A673 (cell line): ENCODE measurements at regions not wholly inside any gene's neighbourhood (a gene's known extent, or its start where the extent isn't known, plus 50 kb on each side); places are given as distances from the start of the nearest gene placed in this dataset.
A peak's percentile ranks its signal among the peaks of the same experiment; 100 is the strongest.

ENCODE experiments used
- BruUV-seq: library from RNA; stranded (reverse); fragments of 400-500 nt; replicated peaks from 2 replicates; lab custom pipeline; 2021; lab: Mats Ljungman, UMichigan
- CTCF ChIA-PET: fragments of 300-600 bp; sonication (Branson Sonifier 250); formaldehyde crosslinking; loops from one replicate; lab custom pipeline; 2022; ENCODE audit warnings: antibody characterized with exemption; lab: Charles Lee
- POLR2A ChIA-PET: fragments of 300-600 bp; sonication (Branson Sonifier 250); formaldehyde crosslinking; loops from one replicate; lab custom pipeline; 2022; ENCODE audit warnings: antibody characterized with exemption; ENCODE audit not compliant: low non-redundant PET; lab: Charles Lee
- DNase-seq: peaks from one replicate; pipeline ENCODE4 v3.0.0-alpha.2; 2015; ENCODE audit warnings: low spot score
- H3K27ac ChIP-seq: fragments of 200-600 bp; sonication (generic); 2 replicates; pipeline ENCODE4 v1.5.1; 2016; ENCODE audit warnings: mixed run types, low read depth, mild to moderate bottlenecking, mixed read lengths, antibody characterized with exemption, low read length; ENCODE audit not compliant: poor library complexity, severe bottlenecking
- H3K27me3 ChIP-seq: fragments of 200-600 bp; sonication (generic); replicated peaks from 2 replicates; pipeline ENCODE4 v1.6.1; 2017; ENCODE audit warnings: mixed run types, low read depth, mild to moderate bottlenecking, mixed read lengths, antibody characterized with exemption, low read length; ENCODE audit not compliant: insufficient read depth, poor library complexity
- H3K36me3 ChIP-seq: fragments of 200-600 bp; sonication (generic); 2 replicates; pipeline ENCODE4 v1.6.1; 2016; ENCODE audit warnings: mixed run types, mild to moderate bottlenecking, mixed read lengths, antibody characterized with exemption, low read length; ENCODE audit not compliant: insufficient read depth, poor library complexity, severe bottlenecking
- H3K4me1 ChIP-seq: fragments of 200-600 bp; sonication (generic); 2 replicates; pipeline ENCODE4 v1.6.1; 2017; ENCODE audit warnings: mixed run types, mild to moderate bottlenecking, mixed read lengths, antibody characterized with exemption, low read length; ENCODE audit not compliant: insufficient read depth, poor library complexity, severe bottlenecking
- H3K4me3 ChIP-seq: fragments of 200-600 bp; sonication (generic); 2 replicates; pipeline ENCODE4 v1.5.1; 2016; ENCODE audit warnings: low read depth, mixed run types, mild to moderate bottlenecking, mixed read lengths, low read length; ENCODE audit not compliant: poor library complexity, severe bottlenecking
- H3K9me3 ChIP-seq: fragments of 200-600 bp; sonication (generic); 2 replicates; pipeline ENCODE4 v1.6.1; 2016; ENCODE audit warnings: mixed run types, low read depth, mild to moderate bottlenecking, mixed read lengths, antibody characterized with exemption, low read length; ENCODE audit not compliant: poor library complexity, severe bottlenecking
- EZH2 ChIP-seq: fragments of 200-600 bp; sonication (generic); IDR thresholded peaks from 2 replicates; pipeline ENCODE4 v1.6.1; 2017; ENCODE audit warnings: borderline replicate concordance, low read depth, mild to moderate bottlenecking, mixed read lengths, antibody characterized with exemption, low read length; ENCODE audit not compliant: poor library complexity, severe bottlenecking
- intact Hi-C: fragments of 100-400 bp; cut with micrococcal nuclease; formaldehyde crosslinking; loops from one replicate; pipeline ENCODE4 v1.10.0; 2022; ENCODE audit not compliant: unreplicated experiment
- TF ChIP-seq, protein P1 (sequence below): fragments of 300-800, 200-600 bp; sonication (generic); conservative IDR thresholded peaks from 2 replicates; pipeline ENCODE4 v1.5.1; 2017; ENCODE audit warnings: low read depth, mild to moderate bottlenecking, antibody characterized with exemption, low read length, moderate library complexity, mixed read lengths

DNA sequence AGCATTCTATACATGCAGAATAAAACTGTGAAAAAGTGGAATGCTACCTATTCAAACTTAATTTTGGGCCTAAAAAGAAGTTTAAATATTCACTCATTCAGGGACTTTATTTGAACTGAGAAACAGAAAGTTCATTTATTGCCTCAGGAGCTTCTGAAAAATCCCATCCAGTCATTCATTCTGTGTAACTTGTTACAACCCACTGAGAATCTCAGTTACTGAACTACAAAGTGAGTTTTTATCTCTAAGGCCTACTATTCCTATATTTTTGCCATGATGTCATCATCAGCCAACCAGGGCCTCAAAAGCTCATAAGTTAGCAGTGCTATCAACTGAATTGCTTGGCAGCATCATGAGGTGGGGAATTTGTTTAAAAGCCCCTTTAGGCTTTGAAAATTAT is 98.0 kb upstream of the BOC start:
- H3K27me3 ChIP-seq: no peaks in the 10 kb centered on the region
- DNase-seq: no peak
- no peaks in the 10 kb centered on the region for H3K4me1 ChIP-seq
- H3K36me3 ChIP-seq: no peaks in the 10 kb centered on the region
- intact Hi-C loops: no loop called here
- CTCF ChIA-PET: no interaction called here
- BruUV-seq: no TSS peak
- no peak overlapping the region for H3K4me3 ChIP-seq
- POLR2A ChIA-PET: interaction anchor here (0.6 kb wide), 1 partner anchor 15 kb away, joined by 4 read pairs; no protein-coding TSS in a partner anchor
- H3K27ac ChIP-seq: no peak overlapping the region
- no peaks in the 10 kb centered on the region for H3K9me3 ChIP-seq
- TF ChIP-seq, protein P1, sequence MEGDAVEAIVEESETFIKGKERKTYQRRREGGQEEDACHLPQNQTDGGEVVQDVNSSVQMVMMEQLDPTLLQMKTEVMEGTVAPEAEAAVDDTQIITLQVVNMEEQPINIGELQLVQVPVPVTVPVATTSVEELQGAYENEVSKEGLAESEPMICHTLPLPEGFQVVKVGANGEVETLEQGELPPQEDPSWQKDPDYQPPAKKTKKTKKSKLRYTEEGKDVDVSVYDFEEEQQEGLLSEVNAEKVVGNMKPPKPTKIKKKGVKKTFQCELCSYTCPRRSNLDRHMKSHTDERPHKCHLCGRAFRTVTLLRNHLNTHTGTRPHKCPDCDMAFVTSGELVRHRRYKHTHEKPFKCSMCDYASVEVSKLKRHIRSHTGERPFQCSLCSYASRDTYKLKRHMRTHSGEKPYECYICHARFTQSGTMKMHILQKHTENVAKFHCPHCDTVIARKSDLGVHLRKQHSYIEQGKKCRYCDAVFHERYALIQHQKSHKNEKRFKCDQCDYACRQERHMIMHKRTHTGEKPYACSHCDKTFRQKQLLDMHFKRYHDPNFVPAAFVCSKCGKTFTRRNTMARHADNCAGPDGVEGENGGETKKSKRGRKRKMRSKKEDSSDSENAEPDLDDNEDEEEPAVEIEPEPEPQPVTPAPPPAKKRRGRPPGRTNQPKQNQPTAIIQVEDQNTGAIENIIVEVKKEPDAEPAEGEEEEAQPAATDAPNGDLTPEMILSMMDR: no peak
- no peak for TF ChIP-seq EZH2

DNA sequence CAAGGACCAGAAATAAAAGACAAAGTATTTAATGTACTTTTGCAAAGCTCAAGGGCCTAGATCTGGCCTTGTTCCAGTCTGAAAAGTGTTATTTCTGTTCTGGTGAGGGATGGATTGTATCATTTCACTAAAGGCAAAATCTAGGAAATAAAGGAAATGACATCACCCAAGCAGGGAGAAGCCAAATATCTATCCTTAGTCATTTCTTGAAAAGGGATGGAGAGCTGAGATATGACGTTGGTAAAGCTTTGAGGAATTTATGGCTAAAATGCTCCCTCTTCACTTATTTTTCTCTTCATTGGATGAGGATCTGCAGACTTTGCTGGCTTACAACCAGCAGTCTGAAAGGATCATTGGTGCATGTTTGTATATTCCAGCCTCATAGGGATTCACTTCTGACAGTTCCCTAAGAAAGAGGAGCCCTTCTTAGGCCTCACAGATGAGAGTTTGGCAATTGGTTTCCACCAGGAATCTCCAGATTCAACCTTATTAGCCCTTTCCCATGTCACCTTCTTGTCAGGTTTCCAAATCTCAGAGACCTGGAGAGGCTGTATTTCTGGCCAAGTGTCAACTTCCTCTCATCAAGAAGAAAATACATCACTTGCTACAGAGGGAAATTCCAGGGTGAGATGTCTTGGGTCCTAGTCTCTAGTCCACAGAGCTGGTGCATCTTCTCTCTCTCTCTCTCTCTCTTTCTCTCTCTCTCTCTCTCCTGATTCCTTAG is 93.7 kb upstream of the BOC start:
- peak; percentile 8 for DNase-seq
- ChIA-PET CTCF (no interaction called here), POLR2A (no interaction called here)
- TF ChIP-seq, protein P1: no peak
- no peak for TF ChIP-seq EZH2
- H3K36me3 ChIP-seq: no peaks in the 10 kb centered on the region
- no peak overlapping the region for H3K27ac ChIP-seq
- H3K9me3 ChIP-seq: no peaks in the 10 kb centered on the region
- no peaks in the 10 kb centered on the region for H3K27me3 ChIP-seq
- no TSS peak for BruUV-seq
- H3K4me3 ChIP-seq: no peak overlapping the region
- intact Hi-C loops: no loop called here
- H3K4me1 ChIP-seq: no peaks in the 10 kb centered on the region

DNA sequence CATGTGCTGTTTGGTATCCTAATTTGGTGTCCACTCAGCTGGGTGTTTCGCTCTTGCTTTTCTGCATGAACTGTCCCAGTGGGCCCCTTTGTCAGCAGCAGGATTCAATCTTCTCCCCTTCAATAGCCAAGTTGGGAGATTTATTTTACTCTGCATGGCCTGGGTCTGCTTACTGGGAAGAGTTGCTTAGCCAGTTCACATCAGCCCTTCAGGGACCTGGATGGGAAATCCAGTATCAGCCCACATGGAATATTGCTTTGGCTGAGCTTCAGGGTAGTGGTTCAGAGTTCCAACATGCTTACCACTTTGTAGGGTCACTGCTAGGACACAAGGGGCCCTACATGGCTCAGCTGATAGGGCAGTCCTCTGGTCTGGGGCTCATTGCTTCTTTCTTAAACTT is 93.0 kb upstream of the BOC start:
- Histone ChIP-seq H3K36me3 (no peaks in the 10 kb centered on the region), H3K4me1 (no peaks in the 10 kb centered on the region), H3K4me3 (no peak overlapping the region), H3K9me3 (no peaks in the 10 kb centered on the region), H3K27ac (no peak overlapping the region), H3K27me3 (no peaks in the 10 kb centered on the region)
- intact Hi-C loops: no loop called here
- BruUV-seq: no TSS peak
- CTCF ChIA-PET: no interaction called here
- POLR2A ChIA-PET: no interaction called here
- TF ChIP-seq, protein P1: no peak
- no peak for TF ChIP-seq EZH2
- no peak for DNase-seq
